GM18861 (cell line): ENCODE measurements at regions not wholly inside any gene's neighbourhood (a gene's known extent, or its start where the extent isn't known, plus 50 kb on each side); places are given as distances from the start of the nearest gene placed in this dataset.

ENCODE experiments used
- ATAC-seq: cut with Tn5 transposase; IDR thresholded peaks from one replicate; pipeline ENCODE4 v1.9.1; 2021; ENCODE audit not compliant: unreplicated experiment

- ATAC-seq: no peak
Measured at GRCh38 chr7:41024126-41024525, 678.8 kb downstream of the INHBA start.

DNA sequence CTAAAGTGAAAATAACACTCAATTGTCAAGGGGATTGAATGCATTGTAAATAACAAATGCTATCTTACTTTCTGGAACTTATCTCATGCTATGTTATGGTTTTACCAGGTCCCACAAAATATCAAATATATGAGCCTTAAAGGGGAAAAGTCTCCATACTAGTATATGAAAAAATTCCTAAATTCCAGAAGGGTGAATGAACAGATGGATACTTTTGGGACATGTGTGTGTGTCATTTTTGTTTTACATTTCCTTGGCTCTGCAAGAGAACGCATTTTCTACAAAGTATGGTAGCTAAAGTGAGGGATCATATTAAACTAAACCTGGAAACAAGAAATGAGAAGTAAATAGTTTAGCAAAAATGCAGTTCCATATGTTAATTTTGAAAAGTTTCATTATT, 682.8 kb downstream of the INHBA start:
- ATAC-seq: no peak

DNA sequence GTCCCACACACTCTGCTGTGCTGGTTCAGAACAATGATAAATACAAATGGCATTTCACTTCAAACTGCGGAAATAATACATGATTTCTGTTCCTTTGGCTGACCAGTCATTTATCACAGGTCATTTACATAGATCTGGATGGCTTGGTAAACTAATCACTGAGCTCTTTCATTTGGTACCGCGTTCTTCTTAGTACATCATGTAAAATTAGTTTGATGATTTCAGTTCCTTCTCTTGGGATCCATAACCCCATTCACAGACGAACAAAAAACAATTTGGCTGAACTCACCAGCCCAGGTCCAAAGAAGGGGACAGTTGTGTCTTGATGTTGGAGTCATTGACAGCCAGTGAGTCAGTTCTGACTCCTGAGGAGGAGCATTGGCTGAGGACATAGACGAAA, 689.8 kb downstream of the INHBA start:
- ATAC-seq: no peak

DNA sequence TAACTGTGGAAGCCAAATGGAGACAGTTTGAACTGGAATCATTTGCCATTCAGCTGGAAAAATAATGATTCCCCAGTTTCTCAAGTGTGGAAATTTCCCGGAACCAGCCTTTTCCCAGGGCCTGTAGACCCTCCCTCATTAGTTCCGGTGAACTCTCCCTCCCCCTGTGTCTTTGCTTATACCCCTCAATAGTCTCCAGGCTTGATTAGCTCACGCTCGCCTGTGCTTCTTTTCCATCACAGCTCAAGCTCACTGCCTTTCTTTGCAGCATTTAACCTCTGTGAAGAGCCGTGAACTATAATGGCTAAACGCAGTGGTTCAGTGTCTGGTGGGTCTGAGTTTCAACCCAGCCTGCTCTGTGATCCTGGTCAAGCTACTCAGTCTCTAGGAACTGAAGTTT, 690.8 kb downstream of the INHBA start:
- ATAC-seq: no peak

GRCh38 chr7:41010967-41011366, 691.9 kb downstream of the INHBA start:
- ATAC-seq: no peak

- no peak for ATAC-seq
Measured at GRCh38 chr7:41010418-41010817, 692.5 kb downstream of the INHBA start.

GRCh38 chr7:41007811-41008210, 695.1 kb downstream of the INHBA start:
- ATAC-seq: no peak

DNA sequence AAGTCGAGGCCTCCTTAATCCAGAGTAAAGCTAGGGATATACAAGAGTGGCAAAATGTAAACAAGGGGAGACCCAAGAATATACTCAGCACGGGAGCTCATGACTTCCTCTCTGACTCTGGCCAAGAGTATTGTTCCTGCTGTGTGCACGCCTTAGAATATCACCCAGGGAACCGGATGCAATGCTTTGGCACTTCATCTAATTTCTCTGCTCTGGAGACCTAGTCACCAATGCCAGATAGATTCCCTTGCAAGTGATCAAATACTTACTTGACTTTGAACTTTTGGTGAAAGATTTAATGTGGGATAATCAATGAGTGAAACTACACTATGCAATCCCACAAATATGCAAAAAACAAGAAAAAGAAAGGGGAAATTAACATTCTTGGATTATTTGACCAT, 695.5 kb downstream of the INHBA start:
- ATAC-seq: no peak

DNA sequence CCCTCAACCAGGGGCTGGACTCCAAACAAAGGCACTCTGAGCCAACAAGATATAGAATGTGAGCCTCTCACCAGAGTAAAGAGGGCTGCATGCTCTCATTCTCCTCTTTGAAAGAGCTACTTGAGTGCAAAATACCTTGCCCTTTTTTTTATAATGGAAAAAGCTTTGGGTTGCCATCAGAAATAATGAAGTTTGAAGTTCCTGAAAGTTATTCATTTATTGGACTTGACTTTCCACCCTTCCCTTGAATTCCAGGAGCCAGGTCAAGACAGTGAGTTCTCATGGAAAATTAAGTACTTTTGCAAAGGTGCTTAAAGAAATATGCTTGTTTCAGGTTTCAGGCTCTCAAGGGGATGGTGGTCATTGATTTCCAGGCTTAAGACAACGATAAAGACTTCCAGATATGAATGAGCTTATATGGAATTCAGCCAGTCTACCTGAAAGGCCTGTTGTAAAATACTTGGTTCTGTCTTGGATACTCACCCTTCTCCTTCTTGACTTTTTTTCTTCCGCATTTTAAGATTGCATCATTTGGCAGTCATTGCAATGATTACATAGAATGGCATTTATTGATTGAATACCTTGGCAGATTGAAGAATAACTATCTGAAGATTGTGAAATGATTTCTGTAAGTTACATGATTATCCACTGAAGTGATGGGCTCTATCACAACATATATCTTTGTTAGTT, 696.4 kb downstream of the INHBA start:
- no peak for ATAC-seq

DNA sequence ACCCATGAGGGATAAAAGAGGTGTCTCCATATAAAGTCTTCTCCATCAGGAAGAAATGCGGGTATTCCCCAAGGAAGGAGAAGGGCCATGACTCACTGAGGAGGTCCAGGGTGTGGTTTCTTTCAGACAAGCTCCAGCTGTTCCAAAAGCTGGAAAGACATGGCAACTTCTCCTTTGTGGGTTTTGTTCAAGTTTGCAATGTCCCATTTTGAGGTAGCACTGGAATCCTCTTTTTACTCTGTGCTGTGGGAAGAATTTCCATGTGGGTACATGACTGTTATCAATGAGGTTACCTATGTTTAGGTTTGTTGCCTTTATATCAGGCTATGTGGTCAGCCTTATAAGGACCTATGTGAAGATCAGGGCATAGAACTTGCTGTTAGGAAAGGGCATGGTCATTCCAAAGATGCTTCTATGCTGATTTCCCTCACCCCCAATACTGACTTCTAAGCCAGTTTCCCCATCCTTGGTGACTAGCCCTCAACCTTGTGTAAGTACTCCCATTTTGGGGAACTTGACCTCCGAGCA, 697.5 kb downstream of the INHBA start:
- no peak for ATAC-seq

- no peak for ATAC-seq
Measured at GRCh38 chr7:41003977-41004376, 698.9 kb downstream of the INHBA start.

- ATAC-seq: no peak
Measured at GRCh38 chr7:41003611-41003940, 699.3 kb downstream of the INHBA start.

DNA sequence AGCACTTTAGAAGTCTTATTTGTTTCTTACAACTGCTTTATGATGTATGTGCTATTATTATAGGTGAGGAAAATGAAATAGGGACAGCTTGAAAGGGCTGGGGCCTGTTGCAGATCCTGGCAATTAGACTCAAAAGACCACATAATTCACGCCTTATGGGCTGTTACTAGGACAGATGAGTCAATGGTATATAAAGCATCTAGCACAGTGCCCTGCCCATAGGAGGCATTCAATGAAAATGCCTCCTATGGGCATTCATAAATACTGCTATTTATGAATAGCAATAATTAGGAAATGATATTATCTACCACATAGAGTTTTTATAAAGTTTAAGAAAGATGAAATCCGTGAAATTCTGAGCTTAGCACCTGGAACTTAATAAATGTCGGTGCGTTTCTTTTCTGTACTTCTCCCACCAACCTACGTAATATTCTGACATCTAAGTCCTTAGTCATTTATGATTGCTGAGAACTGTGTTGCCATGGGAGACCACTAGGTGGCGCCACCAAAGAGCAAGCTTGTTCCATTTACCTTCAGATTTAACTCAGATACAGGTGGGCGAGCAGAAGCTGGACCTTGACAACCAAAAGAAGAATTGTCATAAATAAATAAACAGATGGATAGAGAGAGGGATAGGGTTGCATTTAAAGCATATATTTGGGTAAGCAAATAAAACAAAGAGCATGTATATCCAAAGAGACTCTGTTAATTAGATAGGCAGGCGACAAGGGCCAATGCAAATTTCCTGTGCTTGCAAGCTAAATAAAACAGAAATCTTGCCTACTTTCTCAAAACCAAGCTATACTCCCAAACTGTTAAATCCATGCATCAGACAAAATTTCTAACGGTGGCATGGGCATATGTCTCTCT, 699.9 kb downstream of the INHBA start:
- ATAC-seq: no peak

DNA sequence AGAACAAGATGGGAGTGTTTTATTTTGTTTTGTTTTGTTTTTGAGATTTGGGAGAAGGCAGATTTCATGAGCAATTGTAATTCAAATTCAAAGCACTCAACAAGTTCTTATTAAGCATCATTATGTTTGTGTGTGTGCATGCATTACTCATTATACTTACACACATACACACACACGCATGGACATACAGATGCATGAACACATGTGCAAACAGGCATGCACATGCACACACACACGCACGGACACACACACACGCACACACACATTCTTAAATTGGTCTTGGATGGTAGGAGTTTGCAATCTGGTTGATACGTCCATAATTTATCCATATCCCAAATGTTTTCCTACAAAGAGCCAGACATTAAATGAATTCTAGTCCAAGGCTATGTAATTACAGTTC, 702.8 kb downstream of the INHBA start:
- ATAC-seq: no peak

GRCh38 chr7:40996233-40996677, 706.6 kb downstream of the INHBA start:
- no peak for ATAC-seq

- ATAC-seq: no peak
Measured at GRCh38 chr7:40990841-40991240, 712.0 kb downstream of the INHBA start.

DNA sequence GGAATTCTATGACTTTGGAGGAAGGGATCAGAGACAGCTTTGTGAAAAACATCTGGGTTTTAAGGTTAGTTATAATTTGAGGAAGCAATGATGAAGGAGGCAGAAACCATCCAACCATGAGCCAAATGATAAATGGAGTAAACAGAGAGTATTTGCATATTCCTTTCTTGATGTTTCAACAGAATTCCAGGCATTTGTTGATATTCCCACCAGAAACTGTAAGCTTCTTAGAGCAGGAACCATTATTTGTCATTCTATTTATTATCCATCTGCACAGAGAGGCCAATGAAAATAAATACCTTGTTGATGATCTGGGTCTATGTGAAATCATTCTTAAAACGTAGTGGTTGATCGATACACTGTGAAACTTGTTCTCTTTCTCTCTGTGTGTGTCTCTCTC, 715.3 kb downstream of the INHBA start:
- no peak for ATAC-seq

GRCh38 chr7:40986351-40986873, 716.5 kb downstream of the INHBA start:
- no peak for ATAC-seq

DNA sequence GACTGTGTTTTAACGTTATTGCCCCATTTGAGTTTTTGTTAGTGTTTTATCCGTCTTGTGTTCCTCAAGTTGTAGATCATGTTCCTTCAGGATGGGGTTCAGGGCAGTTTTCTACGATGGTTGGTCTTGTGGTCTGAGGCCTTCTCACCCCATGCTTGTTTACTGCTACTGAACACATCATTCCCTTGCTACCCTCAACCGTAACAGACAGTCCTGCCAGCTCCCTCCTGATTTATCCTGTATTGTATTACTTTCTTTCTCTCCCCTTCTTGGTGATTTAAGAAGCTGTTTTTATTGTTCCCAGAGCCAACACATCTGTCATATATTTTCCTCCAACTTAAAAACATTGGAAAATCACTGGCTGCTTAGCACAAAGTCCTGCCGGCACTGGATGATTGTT, 719.8 kb downstream of the INHBA start:
- ATAC-seq: no peak

GRCh38 chr7:40979296-40979695, 723.6 kb downstream of the INHBA start:
- ATAC-seq: no peak

DNA sequence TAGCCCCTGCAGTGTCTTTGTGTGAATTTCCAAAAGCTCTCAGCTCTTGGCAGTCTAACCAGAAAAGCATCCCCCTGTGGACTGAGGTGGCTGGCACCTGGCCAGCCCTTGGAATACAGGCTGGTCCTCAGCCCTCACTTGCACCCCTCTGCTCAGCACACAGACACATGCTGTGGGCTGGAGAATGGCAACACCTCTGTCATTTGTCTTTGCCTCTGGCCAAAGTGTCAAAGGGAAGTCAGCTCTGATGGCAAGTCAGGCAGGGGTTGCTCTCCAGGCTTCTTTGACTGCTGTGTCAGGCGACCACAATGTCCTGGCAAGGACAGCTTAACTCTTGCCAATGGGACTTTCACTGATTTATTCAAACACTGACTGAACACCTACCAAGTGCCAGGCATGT, 724.8 kb downstream of the INHBA start:
- no peak for ATAC-seq

DNA sequence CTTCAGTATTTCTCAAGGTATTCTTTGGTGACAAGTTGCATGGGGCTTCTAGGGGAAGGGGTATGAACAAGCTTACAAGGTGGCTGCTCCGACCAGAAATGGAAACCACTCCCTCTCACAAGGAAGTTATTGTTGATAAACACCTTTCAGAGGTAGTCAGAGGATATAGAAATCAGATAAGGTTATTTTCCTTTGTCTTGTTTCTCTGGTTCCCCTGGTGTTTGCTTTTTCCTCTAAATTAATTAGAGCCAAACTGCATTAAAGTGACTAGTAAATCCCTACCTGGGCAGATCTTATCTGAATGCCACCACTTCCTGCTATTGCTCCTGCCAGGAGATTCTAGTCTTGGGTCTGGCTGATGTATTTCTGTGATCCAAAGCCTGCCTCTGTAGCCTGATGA, 725.4 kb downstream of the INHBA start:
- no peak for ATAC-seq
